ENCODE measurements at regions not wholly inside any gene's neighbourhood (a gene's known extent, or its start where the extent isn't known, plus 50 kb on each side); places are given as distances from the start of the nearest gene placed in this dataset.

- TF ChIP-seq CTCF (IDR thresholded peaks at IDR 0.05; ENCODE audit: insufficient read depth, low read depth, low read length): no peak
- TF ChIP-seq EZH2 (IDR thresholded peaks at IDR 0.05; ENCODE audit: insufficient read depth, low read length): no peak
Observed at GRCh38 chr11:71194710-71195109, 57.7 kb downstream of the SHANK2 start.
